Caki2 (cell line): ENCODE measurements at regions not wholly inside any gene's neighbourhood (a gene's known extent, or its start where the extent isn't known, plus 50 kb on each side); places are given as distances from the start of the nearest gene placed in this dataset.

Experiments used
- DNase-seq: peaks from one replicate; pipeline ENCODE4 v3.0.0-alpha.2; 2015; ENCODE audit warnings: low read depth
- in situ Hi-C: cut with HindIII; loops from 2 replicates; pipeline ENCODE4 v1.10.0; 2016; ENCODE audit warnings: low sequenced_read_pairs, low pct_unique_long_range_greater_than_20kb, mixed read lengths

DNA sequence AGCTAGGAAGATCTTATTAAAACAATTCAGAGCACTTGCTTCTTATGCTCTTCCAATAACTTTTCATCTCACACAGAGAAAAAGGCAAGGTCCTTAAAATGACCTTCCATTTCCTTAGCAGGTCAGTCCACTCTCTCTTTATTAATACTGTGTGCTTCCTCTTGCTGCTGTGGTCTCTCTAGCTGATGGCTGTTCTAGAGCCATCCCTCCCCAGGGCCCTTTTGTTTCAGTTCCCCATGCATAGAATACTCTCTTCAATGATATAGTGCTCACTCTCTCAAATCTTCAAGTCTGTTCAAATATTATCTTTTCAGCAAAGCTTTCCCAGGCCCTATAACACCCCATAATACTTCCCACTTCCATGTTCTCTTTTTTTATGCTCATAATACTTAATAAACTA, 469.3 kb downstream of the METTL4 start:
- DNase-seq: no peak
- in situ Hi-C loops: no loop called here

DNA sequence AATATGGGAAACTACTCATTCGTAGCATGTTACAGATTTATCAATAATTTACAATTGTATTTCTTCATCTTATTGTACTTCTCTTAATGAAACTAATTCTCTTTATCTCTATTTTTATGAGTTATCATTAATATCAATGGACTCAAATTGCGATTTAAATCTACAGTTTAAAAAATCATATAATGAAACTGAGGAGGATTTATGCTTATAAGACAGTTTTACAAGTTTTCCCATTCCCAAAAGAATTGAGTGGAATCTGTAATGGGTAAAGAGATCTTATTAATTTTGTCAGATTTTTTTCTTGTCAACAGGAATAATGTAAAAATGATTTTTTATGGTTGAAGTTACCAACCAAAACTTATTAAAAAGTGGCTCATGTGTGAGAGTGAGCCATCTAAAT, 468.0 kb downstream of the METTL4 start:
- no peak for DNase-seq
- in situ Hi-C loops: no loop called here

GRCh38 chr18:2104620-2105462, 466.5 kb downstream of the METTL4 start:
- peak; percentile 38 for DNase-seq
- in situ Hi-C loops: no loop called here

- DNase-seq: no peak
- in situ Hi-C loops: no loop called here
These were observed 462.7 kb downstream of the METTL4 start for GRCh38 chr18:2108591-2108990.

DNA sequence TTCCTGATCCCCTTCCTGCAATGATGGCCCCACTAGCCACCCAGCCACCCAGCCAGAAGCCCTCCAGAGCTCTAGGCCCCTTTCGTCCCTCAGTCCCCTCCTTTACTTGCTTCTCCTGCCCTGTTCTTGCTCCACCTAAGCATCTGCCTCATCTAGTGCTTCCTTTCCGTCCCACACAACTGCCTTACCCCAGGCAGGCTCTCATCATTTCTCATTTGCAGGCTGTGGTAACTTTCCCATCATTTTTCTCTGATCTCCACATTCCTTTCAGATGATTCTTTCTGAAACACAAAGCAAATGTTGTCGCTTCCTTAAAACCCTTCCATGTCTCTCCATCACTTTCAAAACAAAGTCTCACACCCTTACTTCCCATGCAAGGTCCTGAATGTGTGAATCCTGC, 459.8 kb downstream of the METTL4 start:
- peak; percentile 3 for DNase-seq
- in situ Hi-C loops: no loop called here

- in situ Hi-C loops: no loop called here
- DNase-seq: no peak
These were observed 458.8 kb downstream of the METTL4 start for GRCh38 chr18:2112435-2113045.

DNA sequence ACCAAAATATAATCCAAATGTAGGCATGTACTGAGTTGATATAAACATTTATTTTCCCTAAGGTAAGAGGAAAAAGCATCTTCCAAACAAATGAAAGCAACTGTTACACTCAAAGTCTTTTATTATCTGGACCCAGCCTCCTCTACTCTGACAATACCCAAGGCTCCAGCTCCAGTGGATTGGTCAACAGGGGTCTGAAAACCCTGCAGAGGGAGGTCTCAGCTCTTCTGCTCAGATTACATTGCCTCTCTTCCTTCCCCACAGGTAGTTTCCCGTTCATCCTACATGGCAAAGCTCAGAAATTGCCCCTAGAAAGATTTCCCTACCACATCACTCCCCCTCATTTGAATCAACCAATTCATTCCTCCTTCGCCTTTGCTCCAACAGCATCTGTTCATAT, 457.0 kb downstream of the METTL4 start:
- no peak for DNase-seq
- in situ Hi-C loops: no loop called here

DNA sequence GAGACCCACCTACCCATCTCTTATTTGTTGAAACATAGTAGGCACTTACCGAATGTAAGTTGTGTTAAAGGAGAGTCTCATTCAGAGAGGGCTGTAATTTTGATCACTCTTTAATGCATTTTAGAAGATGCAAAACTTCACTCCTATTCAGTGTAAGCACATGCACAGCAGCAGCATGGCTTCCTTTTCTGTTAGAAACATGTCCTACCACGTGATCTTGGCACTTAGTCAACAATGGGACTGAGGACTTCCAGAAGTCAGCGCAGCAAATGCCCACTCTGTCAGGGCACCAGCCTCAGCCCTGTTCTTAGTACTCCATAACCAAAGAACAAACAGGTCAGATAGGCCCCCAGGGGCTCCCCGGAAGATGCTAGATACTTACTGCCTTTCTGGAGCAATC, 456.5 kb downstream of the METTL4 start:
- in situ Hi-C loops: no loop called here
- DNase-seq: no peak

DNA sequence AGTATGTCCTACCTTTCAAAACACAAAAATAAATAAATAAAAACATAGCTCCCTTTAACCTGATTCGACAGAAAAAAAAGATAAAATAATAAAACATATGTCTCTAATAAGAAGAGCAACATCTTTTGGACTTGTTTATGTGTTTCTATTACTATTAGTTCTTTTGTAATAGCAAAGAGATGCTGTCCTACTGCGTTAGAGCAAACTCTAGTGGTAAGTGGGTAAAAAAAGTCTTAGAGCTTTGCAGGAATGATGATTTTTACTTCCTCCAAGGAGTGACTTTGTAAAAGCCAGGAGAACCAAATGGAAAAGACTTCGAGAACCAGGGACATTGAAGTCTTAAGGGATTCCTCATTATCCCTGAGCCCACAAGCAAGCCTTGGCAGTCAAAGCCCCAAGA, 450.1 kb downstream of the METTL4 start:
- DNase-seq: no peak
- in situ Hi-C loops: no loop called here

GRCh38 chr18:2123077-2123476, 448.2 kb downstream of the METTL4 start:
- no peak for DNase-seq
- in situ Hi-C loops: no loop called here

- DNase-seq: no peak
- in situ Hi-C loops: no loop called here
These were observed 436.9 kb downstream of the METTL4 start for GRCh38 chr18:2134364-2134763.

DNA sequence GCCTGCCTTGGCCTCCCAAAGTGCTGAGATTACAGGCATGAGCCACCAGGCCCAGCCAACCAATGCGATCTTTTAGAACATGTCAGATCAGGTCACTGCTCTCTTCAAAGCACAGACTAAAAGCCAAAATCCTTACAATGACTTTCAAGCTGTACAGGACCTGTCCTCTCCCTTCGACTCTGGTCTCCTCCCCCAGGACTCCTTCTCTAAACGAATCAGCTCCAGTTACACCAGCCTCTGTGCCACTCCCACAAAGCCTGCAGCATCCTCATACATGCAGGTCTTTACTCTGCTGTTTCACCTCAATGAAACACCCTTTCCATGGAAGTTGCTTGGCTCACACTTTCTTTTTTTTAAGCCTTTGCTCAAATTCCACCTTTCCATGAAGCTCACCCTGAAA, 436.0 kb downstream of the METTL4 start:
- no peak for DNase-seq
- in situ Hi-C loops: no loop called here

- in situ Hi-C loops: no loop called here
- DNase-seq: no peak
These were observed 432.8 kb downstream of the METTL4 start for GRCh38 chr18:2138552-2138951.

DNA sequence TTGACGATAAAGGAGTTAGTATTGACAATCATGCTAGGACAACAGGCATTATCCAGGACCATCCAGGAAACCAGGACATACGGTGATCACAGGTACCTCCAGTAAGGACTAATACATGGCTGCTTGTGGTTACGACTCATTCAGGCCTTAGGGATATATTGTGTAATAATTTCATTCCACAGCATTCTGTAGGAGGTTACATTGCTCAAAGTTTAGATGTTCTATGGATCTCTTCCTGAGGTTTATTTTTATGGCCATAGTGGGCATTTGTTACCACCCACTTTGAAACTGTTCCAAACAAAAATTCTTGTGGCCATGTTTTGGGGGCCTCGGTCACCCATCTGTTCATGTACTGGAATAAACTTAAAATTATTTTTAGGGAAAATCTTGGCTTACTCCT, 431.6 kb downstream of the METTL4 start:
- in situ Hi-C loops: no loop called here
- DNase-seq: no peak

GRCh38 chr18:2143636-2144035, 427.7 kb downstream of the METTL4 start:
- DNase-seq: no peak
- in situ Hi-C loops: no loop called here

- DNase-seq: no peak
- in situ Hi-C loops: no loop called here
These were observed 426.5 kb downstream of the METTL4 start for GRCh38 chr18:2144811-2145210.

GRCh38 chr18:2146092-2146491, 425.2 kb downstream of the METTL4 start:
- in situ Hi-C loops: no loop called here
- no peak for DNase-seq

- in situ Hi-C loops: no loop called here
- DNase-seq: no peak
These were observed 424.6 kb downstream of the METTL4 start for GRCh38 chr18:2146754-2147153.

DNA sequence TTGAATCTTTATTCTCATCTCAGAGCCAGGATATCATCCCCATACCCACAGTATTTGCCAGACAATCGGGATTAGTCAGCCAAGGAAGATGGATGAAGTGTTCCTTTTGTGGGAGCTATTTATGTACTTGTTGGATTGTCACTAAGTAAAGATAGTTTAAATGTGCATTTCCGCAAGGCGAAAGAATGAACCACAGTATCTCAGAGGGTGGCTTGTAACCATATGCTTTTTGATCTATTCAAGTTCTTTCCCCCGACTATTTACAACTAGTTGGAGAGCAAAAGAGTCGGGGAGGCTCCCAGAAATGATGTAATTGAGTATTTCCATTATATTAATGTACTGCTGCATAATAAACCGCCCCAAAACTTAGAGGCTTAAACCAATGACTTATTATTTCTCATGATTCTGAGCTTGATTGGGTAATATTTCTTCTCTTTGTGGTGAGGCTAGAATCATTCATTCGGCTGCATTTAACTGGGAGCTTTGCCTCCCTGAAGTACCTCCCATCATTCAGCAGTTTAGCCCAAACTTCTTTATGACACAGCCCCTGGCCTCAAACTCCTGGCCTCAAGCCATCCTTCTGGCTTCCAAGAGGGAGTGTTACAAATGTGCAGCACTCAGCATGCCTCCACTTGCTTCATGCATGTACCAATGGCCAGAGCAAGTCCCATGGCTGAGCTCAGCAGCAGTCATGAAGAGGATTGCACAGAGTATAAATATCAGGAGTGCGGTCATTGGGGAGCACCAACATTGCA, 423.7 kb downstream of the METTL4 start:
- DNase-seq: no peak
- in situ Hi-C loops: no loop called here
